ENCODE measurements at regions not wholly inside any gene's neighbourhood (a gene's known extent, or its start where the extent isn't known, plus 50 kb on each side); places are given as distances from the start of the nearest gene placed in this dataset.
"Not testable (repeated sequence)": the region's sequence is repeated elsewhere in the genome, so short reads cannot be mapped to it uniquely, and the experiment has no call there.

DNA sequence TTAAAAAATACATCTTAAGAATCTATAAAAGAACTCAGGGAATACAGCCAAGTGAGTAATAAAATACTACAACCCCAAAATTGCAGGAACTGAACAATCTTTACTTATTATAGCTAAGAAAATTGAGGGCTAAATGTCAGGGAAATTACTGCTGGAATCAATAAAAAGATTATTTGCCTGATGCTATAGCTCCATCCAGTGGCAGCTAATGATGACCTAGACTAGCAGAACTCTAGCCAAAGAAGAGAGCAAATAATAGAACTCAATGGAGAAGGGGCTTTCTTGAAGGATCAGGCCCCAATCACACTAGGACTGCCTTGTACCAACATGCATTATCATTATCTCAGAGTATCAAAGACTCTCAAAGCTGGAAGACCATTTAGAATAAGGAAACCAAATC is 85.0 kb upstream of the FAM241A start:
- DNase-seq: peak; percentile 42

DNA sequence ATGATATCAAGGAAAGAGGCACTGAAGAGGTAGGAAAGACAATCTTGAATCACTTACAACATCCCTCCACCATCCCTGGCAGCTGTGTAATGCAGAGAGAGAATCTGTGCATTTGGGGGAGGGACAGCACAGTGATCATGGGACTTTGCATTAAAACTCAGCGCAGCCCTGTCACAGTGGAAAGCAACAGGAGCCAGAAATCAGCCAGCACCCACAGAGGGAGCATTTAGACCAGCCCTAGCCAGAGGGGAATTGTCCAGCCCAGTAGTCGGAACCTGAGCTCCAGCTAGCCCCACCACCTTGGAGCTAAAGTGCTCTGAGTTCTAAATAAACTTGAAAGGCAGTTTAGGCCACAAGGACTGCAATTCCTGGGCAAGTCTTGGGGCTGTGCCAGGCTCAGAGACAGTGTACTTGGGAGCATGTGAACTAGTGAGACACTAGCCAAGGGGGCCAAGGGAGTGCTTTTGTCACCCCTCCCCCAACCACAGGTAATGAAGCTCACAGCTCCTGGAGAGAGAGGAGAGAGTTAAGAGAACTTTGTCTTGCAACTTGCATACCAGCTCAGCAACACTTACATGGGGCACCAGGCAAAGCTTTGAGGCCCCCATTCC is 83.9 kb upstream of the FAM241A start:
- no peak for DNase-seq

DNA sequence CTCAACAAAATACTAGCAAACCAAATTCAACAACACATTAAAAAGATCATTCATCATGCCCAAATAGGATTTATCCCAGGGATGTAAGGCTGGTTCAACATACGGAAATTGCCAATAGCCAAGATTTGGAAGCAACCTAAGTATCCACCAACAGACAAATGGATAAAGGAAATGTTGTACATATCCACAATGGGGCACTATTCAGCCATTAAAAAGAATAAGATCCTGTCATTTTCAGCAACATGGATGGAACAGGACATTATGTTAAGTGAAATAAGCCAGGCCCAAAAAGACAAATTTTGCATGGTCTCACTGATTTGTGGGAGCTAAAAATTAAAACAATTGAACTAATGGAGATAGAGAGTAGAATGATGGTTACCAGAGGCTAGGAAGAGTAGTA is 82.0 kb upstream of the FAM241A start:
- no peak for DNase-seq

DNA sequence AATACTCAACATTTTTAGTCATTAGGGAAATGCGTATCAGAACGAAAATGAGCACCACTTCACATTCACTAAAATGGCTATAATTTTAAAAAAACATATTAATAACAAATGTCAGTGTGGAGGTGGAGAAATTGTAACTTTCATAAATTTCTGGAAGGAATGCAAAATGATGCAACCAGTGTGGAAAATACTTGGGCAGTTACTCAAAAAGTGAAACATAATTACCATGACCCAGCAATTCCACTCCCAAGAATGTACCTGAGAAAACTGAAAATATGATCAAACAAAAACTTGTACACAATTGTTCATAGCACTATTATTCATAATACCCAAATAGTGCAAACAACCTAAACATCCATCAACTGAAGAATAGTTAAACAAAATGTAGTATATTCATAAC is 76.1 kb upstream of the FAM241A start:
- DNase-seq: no peak

DNA sequence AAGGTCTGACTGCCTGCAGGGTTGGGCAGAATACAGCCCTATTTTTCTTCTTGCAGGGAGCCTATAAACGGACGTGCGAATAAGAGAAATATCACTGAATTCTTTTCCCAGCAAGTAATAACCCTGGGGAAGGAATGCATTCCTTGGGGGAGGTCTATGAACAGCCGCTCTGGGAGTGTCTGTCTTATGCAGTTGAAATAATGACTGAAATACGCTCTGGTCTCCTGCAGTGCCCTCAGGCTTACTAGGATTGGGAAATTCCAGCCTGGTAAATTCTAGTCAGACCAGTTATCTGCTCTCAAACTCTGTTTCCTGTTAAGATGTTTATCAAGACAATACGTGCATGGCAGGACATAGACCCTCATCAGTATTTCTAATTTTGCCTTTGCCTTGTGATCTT is 72.1 kb upstream of the FAM241A start:
- DNase-seq: no peak

DNA sequence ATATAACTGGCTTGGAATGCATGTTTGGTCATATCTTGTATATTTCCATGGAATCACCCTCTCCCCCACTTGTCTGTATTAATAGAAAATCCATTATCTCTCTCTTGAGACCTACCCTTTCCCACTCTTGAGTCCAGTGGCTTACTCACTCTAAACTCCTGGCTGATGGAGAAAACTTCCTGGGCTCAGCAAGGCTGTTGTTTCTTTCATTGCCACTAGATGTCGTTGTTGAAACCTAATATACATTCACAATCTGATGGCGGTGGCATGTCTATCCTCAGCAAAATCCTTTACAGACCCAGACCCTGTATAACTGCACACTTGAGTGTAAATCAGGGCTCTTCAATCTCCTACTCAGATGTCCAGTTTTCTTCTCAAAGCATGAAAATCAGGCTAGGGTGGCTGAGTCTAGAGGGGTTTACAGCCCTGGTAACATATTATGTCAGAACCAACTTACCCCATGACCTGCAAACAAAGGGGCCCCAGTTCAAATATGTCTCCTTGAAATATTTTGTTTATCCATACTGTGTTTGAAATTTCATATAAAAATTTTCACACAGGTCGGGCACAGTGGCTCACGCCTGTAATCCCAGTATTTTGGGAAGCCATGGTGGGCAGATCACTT is 70.0 kb upstream of the FAM241A start:
- peak; percentile 57 for DNase-seq

DNA sequence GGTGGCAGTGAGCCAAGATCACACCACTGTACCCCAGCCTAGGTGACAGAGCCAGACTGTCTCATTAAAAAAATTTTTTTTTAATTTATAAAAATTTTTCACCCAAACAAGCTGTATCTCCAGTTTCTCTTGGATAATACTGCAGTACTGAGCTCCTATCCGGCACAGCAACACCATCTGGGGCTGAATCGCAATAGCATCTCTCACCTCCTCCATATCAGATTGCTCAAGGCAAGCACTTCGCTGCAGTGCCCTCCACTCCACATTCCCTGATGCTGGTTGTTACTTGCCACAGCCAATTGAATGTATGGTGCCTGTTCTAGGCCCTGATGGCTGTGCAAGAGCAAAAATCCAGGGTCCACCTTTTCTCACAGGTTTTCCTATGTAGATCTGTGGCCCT is 69.3 kb upstream of the FAM241A start:
- DNase-seq: peak; percentile 56

DNA sequence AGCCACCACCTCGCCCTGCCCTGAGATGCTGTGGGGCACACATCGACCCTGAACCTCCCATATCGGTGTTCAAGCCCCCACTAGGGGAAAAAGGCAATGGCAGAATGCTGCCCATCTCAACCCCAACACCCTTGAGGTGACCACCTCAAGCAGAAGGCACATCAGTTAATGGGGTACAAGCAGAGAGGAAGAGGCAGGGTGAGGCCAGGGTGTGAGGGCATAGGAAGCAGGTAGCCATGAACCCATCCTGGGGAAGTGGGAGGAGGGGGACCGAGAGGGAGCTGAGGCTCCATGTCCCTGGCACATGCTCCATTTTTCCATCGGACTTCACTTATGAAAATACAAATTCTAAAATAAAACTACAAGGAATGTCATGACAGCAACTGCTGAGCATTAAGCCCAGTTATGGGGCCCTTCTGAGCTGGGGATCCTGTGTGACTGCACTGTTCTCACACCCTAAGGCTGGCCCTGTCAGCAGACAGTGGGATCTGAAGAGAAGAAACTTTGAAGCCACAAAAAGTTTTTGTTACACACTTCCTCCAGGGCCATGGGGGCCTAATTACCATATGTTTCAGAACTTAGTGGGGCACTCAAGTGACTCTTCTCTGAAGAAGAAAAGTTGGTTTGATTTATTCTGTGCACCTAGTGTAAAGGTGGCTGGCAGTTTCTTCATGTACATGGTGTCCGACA is 68.2 kb upstream of the FAM241A start:
- DNase-seq: no peak

DNA sequence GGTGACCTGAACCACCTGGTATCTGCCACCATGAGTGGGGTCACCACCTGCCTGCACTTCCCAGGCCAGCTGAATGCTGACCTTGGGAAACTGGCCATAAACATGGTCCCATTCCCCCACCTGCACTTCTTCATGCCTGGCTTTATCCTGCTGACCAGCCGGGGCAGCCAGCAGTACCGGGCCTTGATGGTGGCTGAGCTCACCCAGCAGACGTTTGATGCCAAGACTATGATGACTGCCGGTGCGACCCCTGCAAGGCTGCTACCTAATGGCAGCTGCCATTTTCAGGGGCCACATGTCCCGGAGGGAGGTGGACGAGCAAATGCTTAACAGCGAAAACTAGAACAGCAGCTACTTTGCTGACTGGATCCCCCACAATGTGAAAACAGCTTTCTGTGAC is 67.5 kb upstream of the FAM241A start:
- DNase-seq: no peak

DNA sequence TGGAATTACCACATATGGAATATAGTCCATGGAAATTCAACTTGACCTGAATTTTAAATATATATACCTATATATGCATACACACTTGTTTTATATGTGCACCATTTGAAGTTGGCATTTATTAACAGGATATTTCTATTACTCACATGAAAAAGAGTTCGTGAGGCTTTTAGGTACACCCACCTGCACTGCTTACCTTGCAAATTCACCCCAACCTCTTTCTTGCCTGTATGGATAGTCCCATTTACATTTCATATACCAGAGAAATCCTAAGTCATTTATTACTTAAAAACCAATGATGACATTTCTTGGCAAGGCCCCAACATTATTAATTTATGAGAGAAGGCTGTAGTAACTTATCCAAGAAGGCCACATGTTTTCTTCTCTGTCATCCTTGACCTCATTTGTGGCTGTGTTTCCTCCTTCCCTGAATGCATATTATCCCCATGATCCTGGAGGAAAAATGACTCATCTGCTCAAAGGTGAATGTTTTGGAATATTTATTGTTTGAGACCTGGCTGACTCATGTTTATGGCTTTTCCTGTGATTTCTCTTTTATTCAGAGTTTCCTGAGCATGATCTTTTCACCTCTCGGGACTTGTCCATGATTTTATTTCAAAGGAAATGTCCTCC is 62.2 kb upstream of the FAM241A start:
- no peak for DNase-seq

DNA sequence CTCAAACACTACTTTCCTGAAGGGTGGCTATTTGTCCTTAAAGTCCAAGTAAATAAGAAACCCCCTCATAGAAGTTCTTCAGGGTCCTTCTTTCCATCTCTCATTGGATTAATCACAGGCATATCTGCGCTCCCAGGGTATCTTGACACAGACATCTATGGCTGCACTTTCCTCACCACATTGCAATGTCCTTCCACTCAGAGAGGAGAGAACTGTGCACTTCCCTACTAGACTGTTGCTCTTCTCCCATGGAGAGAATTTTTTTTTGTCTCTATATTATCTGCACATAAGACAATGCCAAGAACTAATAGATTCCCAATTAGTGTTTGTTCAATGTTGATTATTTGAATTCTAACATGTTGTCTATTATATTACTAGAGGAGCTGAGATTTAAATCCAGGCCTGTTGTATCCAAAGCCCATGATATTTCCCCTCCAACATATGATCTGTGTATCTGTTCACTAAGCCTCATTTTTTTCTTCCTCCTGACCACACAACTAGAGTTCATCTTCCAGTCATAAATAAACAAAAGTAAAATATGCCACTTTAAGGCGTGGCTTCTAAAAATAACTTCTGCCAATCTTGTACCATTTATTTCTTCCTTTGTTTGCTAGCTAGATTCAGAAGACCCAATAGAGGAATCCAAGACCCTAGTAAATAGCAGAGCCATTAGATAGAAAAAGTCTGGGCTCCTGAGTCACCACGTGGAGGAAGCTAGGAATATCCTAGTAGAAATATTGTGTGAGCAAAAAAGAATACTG is 61.5 kb upstream of the FAM241A start:
- DNase-seq: peak; percentile 6

DNA sequence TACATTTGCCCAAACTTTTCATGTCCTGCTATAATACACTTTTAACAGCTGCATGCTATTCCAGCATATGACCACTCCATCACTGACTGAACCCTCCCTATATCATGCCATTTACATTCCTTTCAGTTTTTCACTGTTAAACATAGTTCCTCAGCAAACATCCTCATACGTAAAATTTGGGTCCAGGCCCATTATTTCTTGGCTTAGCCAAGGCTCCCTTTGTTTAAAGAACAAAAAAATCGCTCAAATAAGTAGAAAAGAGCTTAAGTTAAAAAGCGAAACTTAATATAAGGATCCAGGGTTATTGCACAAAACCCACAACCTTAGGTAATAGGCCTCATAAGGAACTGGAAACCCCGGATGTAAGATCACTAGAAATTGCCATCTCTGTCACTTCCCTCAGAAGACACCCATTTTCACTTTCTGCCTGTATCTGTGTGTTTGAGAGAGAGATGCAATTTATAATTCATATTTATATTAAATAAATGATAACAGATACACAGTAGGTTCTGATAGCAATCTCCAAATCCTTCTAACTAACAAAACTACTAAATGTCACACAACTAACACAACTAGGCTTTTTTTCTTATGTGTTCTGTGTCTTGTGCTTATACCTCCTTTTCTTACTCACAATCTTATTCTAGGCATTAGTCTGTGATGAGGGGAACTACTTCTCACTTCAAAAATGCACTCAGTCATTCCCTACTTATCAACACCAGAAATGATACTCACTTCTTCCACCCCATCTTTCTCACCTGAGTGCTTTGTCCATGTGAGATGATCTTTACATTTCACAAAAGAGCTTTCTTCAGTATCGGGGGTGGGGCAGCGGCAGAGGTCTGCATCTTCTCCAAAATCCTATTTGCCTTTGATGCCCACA is 59.9 kb upstream of the FAM241A start:
- peak; percentile 97 for DNase-seq

DNA sequence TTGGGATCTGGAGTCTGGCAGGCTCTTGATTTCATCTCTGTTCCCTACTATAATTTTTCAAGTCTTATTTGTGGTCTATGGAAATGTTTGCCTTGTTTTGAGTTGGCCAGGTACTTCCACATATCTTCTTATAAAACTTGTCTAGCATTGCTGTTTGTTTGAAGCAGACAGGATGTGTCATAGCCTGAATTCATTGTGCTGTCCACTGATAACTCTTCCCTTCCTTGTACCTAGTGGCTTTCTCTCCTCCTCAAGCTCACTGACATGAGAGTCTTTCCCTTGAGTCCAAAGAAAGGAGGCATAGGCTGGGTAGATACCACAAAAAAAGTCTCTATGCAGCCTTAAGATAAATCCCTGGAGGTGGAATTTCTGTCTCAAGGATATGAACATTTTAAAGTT is 59.2 kb upstream of the FAM241A start:
- DNase-seq: no peak

DNA sequence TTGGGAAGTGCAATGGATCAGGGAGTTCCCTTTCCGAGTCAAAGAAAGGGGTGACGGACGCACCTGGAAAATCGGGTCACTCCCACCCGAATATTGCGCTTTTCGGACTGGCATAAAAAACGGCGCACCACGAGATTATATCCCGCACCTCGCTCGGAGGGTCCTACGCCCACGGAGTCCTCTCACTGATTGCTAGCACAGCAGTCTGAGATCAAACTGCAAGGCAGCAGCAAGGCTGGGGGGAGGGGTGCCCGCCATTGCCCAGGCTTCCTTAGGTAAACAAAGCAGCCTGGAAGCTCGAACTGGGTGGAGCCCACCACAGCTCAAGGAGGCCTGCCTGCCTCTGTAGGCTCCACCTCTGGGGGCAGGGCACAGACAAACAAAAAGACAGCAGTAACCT is 58.6 kb upstream of the FAM241A start:
- DNase-seq: not testable (repeated sequence)

DNA sequence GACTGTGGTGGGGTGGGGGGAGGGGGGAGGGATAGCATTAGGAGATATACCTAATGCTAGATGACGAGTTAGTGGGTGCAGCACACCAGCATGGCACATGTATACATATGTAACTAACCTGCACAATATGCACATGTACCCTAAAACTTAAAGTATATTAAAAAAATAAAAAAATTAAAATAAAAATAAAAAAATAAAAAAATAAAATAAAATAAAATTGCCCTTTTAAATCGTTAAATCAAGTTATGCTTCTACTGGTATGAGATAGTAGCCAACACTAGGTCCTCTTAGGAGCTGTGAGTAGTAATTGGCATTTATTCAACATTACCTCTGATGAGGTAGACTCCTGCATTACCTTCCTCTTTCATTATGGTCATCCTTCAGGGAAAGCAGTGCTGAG is 52.9 kb upstream of the FAM241A start:
- DNase-seq: not testable (repeated sequence)

DNA sequence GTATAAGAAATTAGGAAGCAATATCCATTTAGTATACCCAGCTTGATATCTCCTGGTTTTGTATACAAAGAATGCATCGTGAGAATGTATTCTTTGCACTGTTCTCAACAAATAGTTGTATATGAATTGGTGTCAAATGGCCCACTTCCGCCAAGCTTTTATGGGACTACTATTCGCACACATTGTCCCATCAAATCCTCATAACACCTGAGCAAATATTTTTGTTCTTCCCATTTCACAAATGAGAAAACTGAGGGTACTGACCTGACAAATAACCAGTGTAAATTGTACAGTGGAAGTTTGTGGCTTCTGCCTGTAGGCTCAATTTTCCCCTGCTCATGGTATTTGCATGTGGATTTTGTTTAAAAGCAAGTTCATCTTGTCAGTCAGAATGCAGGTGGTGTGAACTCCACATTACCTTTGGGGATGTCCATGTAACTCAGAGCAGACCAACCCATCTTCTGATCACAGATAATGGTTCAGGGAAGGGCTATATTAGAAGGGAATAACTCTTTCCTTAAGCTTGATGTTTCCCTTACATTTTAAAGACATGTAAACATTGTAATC is 51.5 kb upstream of the FAM241A start:
- DNase-seq: no peak

DNA sequence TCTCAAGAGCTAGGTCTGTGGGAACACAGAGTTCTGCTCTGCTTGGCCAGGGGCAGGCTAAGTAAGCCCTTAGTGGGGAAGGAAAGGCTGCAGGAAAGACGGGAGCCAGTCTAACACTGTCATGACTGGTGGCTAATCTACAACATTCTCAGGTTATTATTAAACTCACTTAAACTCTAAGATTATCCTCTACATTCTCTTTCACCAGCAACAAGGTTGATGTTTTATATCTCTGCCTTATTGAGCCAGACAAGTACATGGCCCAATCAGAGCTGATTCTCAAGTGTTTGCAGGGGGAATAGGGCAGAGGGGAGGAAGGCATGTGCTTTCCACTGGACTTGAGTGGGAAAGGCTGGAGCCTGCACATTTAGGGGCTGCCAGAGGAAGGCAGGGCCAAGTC is 50.9 kb upstream of the FAM241A start:
- no peak for DNase-seq
